Fibroblast of mammary gland (primary cell): ENCODE measurements at regions not wholly inside any gene's neighbourhood (a gene's known extent, or its start where the extent isn't known, plus 50 kb on each side); places are given as distances from the start of the nearest gene placed in this dataset.

Source experiments
- DNase-seq: peaks from one replicate; pipeline ENCODE4 v3.0.0-alpha.2; 2010; ENCODE audit warnings: low read depth
- H3K4me3 ChIP-seq: 2 replicates; pipeline ENCODE4 v1.5.1; 2011; ENCODE audit warnings: low read depth, mild to moderate bottlenecking, low read length, moderate library complexity; ENCODE audit not compliant: control insufficient read depth
- CTCF ChIP-seq: conservative IDR thresholded peaks from 2 replicates; pipeline ENCODE4 v1.5.1; 2011; ENCODE audit warnings: low read depth, low read length, inconsistent platforms; ENCODE audit not compliant: control insufficient read depth, insufficient read depth

GRCh38 chr4:62414563-62414962 is 1214.4 kb downstream of the ADGRL3 start:
- TF ChIP-seq CTCF = no peak
- H3K4me3 ChIP-seq = no peak overlapping the region
- DNase-seq = no peak

- no peak for TF ChIP-seq CTCF
- DNase-seq = no peak
- no peak overlapping the region for H3K4me3 ChIP-seq
Measured at GRCh38 chr4:62410371-62411003, 1210.4 kb downstream of the ADGRL3 start.

- no peak for TF ChIP-seq CTCF
- DNase-seq = no peak
- no peak overlapping the region for H3K4me3 ChIP-seq
Measured at GRCh38 chr4:62408454-62408853, 1208.3 kb downstream of the ADGRL3 start.

- H3K4me3 ChIP-seq = no peak overlapping the region
- TF ChIP-seq CTCF = no peak
- DNase-seq = no peak
Measured at GRCh38 chr4:62407534-62407933, 1207.4 kb downstream of the ADGRL3 start.

- no peak for DNase-seq
- TF ChIP-seq CTCF = no peak
- H3K4me3 ChIP-seq = no peak overlapping the region
Measured at GRCh38 chr4:62402088-62402806, 1202.1 kb downstream of the ADGRL3 start.

- TF ChIP-seq CTCF = no peak
- DNase-seq = no peak
- H3K4me3 ChIP-seq = no peak overlapping the region
Measured at GRCh38 chr4:62399242-62399641, 1199.1 kb downstream of the ADGRL3 start.
